ENCODE measurements at regions not wholly inside any gene's neighbourhood (a gene's known extent, or its start where the extent isn't known, plus 50 kb on each side); places are given as distances from the start of the nearest gene placed in this dataset.
"Not testable (repeated sequence)": the region's sequence is repeated elsewhere in the genome, so short reads cannot be mapped to it uniquely, and the experiment has no call there.

DNA sequence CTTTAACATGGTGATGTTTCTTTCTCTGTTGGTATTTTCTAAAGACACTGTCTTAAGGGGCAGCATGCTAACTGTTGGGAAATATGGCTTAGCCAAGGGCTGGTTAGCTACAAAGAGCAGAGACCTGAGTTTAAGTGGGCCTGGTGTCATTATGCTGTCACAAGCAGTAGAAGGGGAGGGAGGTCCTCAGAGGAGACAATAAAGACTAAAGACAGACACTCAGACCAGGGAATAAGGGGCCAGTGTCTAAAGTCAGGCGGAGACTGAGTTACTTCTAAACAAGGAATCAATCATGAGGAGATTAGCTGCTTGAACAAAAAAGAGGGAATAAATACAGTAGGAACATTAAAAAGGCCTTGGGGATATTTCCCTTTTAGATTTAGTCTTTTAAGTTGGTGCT, 142.7 kb upstream of the DPPA4 start:
- ATAC-seq: no peak
- Mint-ChIP-seq H3K9me3 (peaks cover 4% of the 10 kb centered on the region), H3K4me3 (no peak overlapping the region), H3K27ac (no peak overlapping the region), H3K27me3 (no peaks in the 10 kb centered on the region), H3K4me1 (ENCODE audit: low read depth in 2 of 2) (no peaks in the 10 kb centered on the region), H3K36me3 (no peaks in the 10 kb centered on the region)
- no peak for DNase-seq (ENCODE audit: low spot score)

DNA sequence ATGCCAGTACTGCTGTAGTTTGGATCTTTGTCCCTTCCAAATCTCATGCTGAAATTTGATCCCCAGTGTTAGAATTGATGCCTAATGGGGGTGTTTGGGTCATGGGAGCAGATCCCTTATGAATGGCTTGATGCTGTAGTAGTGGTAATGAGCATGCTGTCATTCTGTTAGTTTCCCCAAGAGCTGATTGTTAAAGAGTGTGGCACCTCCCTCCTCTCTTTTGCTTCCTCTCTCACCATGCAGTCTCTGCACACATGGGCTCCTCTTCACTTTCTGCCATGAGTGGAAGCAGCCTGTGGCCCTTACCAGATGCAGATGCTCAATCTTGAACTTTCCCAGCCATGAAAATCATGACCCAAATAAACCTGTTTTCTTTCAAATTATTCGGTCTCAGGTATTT, 141.3 kb upstream of the DPPA4 start:
- Mint-ChIP-seq H3K9me3 (peaks cover 4% of the 10 kb centered on the region), H3K4me1 (ENCODE audit: low read depth in 2 of 2) (no peaks in the 10 kb centered on the region), H3K27me3 (no peaks in the 10 kb centered on the region), H3K27ac (no peak overlapping the region), H3K4me3 (no peak overlapping the region), H3K36me3 (no peaks in the 10 kb centered on the region)
- no peak for ATAC-seq
- no peak for DNase-seq (ENCODE audit: low spot score)

DNA sequence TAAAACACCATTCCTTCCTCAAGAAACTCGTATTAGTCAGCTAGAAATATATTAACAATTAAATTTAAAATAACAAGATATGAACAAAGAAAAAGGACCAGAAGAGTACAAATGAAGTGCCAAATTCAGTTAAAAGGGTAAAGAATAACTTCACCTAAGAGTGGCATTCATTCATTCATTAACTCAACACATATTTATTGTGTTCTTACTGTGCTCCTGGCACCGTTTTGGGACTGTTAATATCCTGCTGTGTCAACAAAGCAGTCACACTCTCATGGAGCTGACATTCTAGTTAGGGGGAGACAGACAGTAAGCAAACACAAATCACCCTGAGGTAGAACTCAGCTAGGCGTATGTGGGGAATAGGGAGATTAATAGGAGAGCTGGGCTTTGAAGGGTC, 123.6 kb upstream of the DPPA4 start:
- Mint-ChIP-seq H3K27ac (no peak overlapping the region), H3K4me3 (no peak overlapping the region), H3K27me3 (no peaks in the 10 kb centered on the region), H3K9me3 (peaks cover 20% of the 10 kb centered on the region), H3K4me1 (ENCODE audit: low read depth in 2 of 2) (no peaks in the 10 kb centered on the region), H3K36me3 (peaks cover 12% of the 10 kb centered on the region)
- DNase-seq (ENCODE audit: low spot score): no peak
- no peak for ATAC-seq

DNA sequence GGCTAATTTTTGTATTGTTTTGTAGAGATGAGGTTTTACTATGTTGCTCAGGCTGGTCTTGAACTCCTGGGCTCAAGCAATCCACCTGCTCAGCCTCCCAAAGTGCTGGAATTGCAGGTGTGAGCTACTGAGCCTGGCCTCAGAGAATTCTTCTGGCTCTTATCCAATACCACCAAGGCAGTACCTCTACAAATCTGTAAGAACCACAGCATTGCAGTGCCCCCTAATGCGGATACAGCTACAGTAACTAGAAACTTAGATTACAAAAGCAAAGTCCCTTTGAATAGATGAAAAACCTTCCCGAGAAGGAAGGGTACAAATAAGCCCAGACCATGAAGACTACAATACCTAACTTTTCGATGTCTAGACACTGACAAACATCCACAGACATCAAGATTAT, 107.9 kb upstream of the DPPA4 start:
- Mint-ChIP-seq H3K9me3 (peaks cover 14% of the 10 kb centered on the region), H3K36me3 (peaks cover 13% of the 10 kb centered on the region), H3K4me1 (ENCODE audit: low read depth in 2 of 2) (no peaks in the 10 kb centered on the region), H3K27me3 (no peaks in the 10 kb centered on the region), H3K27ac (no peak overlapping the region), H3K4me3 (no peak overlapping the region)
- ATAC-seq (no peak), DNase-seq (ENCODE audit: low spot score) (no peak)

DNA sequence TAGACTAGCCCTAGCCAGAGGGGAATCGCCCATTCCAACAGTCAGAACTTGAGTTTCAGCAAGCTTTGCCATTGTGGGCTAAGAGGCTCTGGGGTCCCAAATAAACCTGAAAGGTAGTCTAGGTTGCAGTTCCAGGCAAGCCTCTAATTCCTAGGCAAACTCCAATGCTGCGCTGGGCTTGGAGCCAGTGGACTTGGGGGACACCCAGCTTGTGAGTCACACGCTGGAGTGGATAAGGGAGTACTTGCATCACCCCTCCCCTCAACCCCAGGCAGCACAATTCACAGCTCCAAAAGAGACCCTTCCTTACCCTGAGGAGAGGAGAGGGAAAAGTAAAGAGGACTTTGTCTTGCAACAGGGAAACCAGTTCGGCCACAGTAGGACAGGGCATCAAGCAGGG, 105.2 kb upstream of the DPPA4 start:
- Mint-ChIP-seq H3K27me3 (no peaks in the 10 kb centered on the region), H3K4me3 (no peak overlapping the region), H3K4me1 (ENCODE audit: low read depth in 2 of 2) (no peaks in the 10 kb centered on the region), H3K9me3 (peaks cover 13% of the 10 kb centered on the region), H3K36me3 (peaks cover 13% of the 10 kb centered on the region), H3K27ac (no peak overlapping the region)
- no peak for DNase-seq (ENCODE audit: low spot score)
- ATAC-seq: no peak

DNA sequence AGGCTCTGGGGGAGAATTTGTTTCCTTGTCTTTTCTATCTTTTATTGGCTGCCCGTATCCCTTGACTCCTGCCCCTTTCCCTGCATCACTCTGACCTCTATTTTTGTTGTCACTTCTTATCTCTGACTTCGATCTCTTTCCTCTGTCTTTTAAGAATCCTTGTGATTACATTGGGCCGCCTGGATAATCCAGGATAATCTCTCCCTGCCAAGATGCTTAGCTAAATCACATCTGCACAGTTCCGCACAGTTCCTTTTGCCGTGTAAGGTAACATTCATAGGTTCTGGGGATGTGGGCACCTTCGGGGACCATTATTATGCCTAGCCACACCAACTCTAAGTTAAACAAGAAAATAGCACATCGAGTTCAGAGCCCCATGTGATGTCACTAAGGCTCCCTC, 103.0 kb upstream of the DPPA4 start:
- H3K27ac Mint-ChIP-seq: no peak overlapping the region
- H3K4me1 Mint-ChIP-seq (ENCODE audit: low read depth in 2 of 2): no peaks in the 10 kb centered on the region
- peaks cover 8% of the 10 kb centered on the region for H3K9me3 Mint-ChIP-seq
- H3K36me3 Mint-ChIP-seq: peaks cover 1% of the 10 kb centered on the region
- DNase-seq (ENCODE audit: low spot score) (no peak), ATAC-seq (no peak)
- H3K4me3 Mint-ChIP-seq: no peak overlapping the region
- no peaks in the 10 kb centered on the region for H3K27me3 Mint-ChIP-seq

DNA sequence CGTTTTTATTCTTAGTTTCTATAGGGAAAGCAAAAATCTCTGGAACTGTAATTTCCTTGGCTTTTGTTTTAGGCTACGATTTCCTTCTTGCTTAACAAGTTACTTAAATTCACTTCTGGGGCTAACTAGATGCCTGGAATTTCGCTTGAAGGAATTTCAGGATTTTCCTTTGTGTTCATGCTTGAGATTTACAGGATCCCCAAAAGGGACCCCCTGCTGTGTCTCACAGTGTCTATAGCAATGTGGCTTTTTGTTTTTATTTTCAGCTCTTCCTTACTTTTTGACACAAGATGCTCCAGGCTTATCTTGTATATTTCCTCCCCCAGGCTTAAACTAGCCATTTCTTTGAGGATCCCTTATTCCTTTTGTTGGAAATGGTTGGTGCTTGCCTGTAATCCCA, 95.5 kb upstream of the DPPA4 start:
- H3K4me3 Mint-ChIP-seq: no peak overlapping the region
- DNase-seq (ENCODE audit: low spot score): no peak
- no peaks in the 10 kb centered on the region for H3K4me1 Mint-ChIP-seq (ENCODE audit: low read depth in 2 of 2)
- no peak overlapping the region for H3K27ac Mint-ChIP-seq
- H3K36me3 Mint-ChIP-seq: no peaks in the 10 kb centered on the region
- no peak for ATAC-seq
- no peaks in the 10 kb centered on the region for H3K27me3 Mint-ChIP-seq
- peaks cover 7% of the 10 kb centered on the region for H3K9me3 Mint-ChIP-seq

DNA sequence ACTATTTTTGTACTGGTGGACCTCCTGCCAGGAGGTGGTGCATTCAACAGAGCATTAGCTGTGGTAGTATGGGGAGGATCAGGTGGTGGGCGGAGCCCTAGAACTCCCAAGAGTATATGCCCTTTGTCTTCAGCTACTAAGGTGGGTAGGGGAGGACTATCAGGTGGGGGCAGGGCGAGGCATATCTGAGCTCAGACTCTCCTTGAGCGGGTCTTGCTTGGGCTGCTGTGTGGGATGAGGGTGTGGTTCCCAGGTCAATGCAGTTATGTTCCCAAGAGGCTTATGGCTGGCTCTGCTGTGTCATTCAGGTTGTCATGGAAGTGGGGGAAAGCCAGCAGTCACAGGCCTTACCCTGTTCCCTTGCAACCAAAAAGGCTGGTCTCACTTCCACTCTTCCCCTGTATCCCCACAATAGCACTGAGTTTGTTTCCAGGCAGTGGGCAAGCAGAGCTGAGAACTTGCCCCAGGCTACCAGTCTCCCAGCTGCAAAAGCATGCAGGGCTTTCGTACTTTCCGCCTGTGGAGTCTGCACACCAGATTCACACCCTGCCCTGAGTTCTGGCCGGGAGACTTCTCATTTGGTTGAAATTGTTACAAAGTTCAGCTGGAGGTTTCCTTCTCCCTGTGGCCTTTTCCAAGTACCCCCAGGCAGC, 93.7 kb upstream of the DPPA4 start:
- H3K27ac Mint-ChIP-seq: no peak overlapping the region
- no peaks in the 10 kb centered on the region for H3K4me1 Mint-ChIP-seq (ENCODE audit: low read depth in 2 of 2)
- H3K36me3 Mint-ChIP-seq: no peaks in the 10 kb centered on the region
- H3K27me3 Mint-ChIP-seq: no peaks in the 10 kb centered on the region
- H3K9me3 Mint-ChIP-seq: peaks cover 16% of the 10 kb centered on the region
- ATAC-seq (peak in 1 of 2 donors; percentile 6), DNase-seq (ENCODE audit: low spot score) (no peak)
- H3K4me3 Mint-ChIP-seq: no peak overlapping the region

DNA sequence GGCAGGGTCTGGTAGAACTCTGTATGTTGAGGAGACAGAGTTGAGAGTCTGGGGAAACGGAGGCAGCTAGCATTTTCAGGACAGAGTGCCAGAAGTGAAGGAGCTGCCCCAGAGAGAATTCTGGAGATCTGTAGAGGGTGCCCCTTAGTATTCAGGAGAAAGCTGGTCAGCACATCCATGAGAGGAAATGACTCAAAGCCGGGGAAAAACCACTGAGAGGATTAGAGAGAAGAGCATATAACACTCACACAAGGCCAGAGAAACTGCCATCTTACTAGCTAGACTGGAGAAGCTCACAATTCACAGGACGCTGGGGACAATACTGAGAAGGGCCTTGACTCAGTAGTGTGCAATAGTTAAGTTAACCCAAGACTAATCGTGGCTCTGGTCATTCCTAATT, 75.7 kb upstream of the DPPA4 start:
- no peaks in the 10 kb centered on the region for H3K27me3 Mint-ChIP-seq
- H3K4me1 Mint-ChIP-seq (ENCODE audit: low read depth in 2 of 2): no peaks in the 10 kb centered on the region
- peaks cover 2% of the 10 kb centered on the region for H3K9me3 Mint-ChIP-seq
- no peak overlapping the region for H3K27ac Mint-ChIP-seq
- DNase-seq (ENCODE audit: low spot score) (no peak), ATAC-seq (no peak)
- H3K4me3 Mint-ChIP-seq: no peak overlapping the region
- H3K36me3 Mint-ChIP-seq: no peaks in the 10 kb centered on the region

DNA sequence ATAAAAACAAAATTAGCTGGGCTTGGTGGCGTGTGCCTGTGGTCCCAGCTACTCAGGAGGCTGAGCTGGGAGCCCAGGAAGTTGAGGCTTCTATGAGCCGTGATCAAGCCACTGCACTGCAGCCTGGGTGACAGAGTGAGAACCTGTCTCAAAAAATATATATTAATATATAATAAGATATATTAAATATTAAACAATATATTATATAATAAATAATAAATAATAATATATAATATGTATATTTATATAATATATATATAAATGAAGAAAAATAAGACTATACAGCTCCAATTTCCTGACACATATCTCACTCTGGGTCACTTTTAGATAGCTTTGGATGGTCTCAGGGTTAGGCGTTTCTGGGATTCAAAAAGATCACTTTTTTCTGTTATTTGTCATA, 74.2 kb upstream of the DPPA4 start:
- Mint-ChIP-seq H3K27ac (no peak overlapping the region), H3K9me3 (peaks cover 5% of the 10 kb centered on the region), H3K36me3 (no peaks in the 10 kb centered on the region), H3K27me3 (no peaks in the 10 kb centered on the region), H3K4me1 (ENCODE audit: low read depth in 2 of 2) (no peaks in the 10 kb centered on the region), H3K4me3 (no peak overlapping the region)
- DNase-seq (ENCODE audit: low spot score): no peak
- ATAC-seq: no peak

DNA sequence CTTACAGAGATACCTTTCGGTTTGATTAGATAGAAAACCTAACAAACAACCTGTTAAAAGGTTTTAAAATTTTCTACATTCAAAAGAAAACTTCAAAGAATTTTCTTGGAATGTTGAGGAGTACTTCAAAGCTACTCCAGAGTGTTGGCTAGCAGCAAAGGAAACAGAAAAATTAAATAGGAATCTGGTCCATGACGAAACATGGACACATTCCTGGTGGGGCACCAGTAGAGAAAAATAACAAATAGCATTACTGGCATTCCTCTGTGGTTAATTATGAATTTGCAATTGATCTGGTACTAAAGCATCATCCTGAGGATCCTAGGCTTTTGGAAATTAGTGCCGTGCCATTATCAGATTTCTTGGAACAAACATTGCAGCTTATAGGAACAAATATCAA, 59.5 kb upstream of the DPPA4 start:
- DNase-seq (ENCODE audit: low spot score) (no peak), ATAC-seq (no peak)
- no peaks in the 10 kb centered on the region for H3K27me3 Mint-ChIP-seq
- H3K4me3 Mint-ChIP-seq: no peak overlapping the region
- H3K36me3 Mint-ChIP-seq: no peaks in the 10 kb centered on the region
- no peaks in the 10 kb centered on the region for H3K4me1 Mint-ChIP-seq (ENCODE audit: low read depth in 2 of 2)
- peaks cover 3% of the 10 kb centered on the region for H3K9me3 Mint-ChIP-seq
- H3K27ac Mint-ChIP-seq: no peak overlapping the region

DNA sequence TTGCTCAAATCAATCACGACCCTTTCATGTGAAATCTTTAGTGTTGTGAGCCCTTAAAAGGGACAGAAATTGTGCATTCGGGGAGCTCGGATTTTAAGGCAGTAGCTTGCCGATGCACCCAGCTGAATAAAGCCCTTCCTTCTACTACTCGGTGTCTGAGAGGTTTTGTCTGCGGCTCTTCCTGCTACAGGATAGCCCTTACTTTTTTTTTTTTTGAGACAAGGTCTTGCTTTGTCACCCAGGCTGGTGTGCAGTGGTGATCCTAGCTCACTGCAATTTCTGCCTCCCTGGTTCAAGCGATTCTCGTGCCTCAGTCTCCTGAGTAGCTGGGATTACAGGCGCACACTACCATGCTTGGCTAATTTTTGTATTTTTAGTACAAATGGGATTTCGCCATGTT, 56.4 kb upstream of the DPPA4 start:
- DNase-seq (ENCODE audit: low spot score); H3K27ac Mint-ChIP-seq; H3K9me3 Mint-ChIP-seq; H3K4me1 Mint-ChIP-seq (ENCODE audit: low read depth in 2 of 2); H3K4me3 Mint-ChIP-seq; H3K36me3 Mint-ChIP-seq; ATAC-seq; H3K27me3 Mint-ChIP-seq: not testable (repeated sequence)

DNA sequence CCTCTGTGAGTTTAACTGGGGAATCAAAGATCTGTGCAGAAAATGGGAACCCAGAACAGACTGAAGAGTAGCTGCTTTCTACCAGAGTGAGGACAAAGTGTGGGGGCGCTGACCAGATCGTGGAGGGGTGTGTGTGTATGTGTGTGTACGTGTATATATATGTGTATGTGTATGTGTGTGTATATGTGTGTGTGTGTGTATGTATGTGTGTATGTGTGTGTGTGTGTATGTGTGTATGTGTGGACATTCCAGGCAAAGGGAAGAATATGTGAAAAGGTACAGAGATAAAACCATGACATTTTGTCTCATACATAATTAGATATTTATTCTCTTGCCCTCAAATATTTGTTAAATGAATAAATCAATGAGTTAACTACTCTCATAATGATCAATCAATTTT, 54.9 kb upstream of the DPPA4 start:
- no peaks in the 10 kb centered on the region for H3K4me1 Mint-ChIP-seq (ENCODE audit: low read depth in 2 of 2)
- no peak for DNase-seq (ENCODE audit: low spot score)
- H3K27ac Mint-ChIP-seq: no peak overlapping the region
- H3K36me3 Mint-ChIP-seq: no peaks in the 10 kb centered on the region
- H3K27me3 Mint-ChIP-seq: no peaks in the 10 kb centered on the region
- H3K9me3 Mint-ChIP-seq: peaks cover 3% of the 10 kb centered on the region
- no peak overlapping the region for H3K4me3 Mint-ChIP-seq
- no peak for ATAC-seq

DNA sequence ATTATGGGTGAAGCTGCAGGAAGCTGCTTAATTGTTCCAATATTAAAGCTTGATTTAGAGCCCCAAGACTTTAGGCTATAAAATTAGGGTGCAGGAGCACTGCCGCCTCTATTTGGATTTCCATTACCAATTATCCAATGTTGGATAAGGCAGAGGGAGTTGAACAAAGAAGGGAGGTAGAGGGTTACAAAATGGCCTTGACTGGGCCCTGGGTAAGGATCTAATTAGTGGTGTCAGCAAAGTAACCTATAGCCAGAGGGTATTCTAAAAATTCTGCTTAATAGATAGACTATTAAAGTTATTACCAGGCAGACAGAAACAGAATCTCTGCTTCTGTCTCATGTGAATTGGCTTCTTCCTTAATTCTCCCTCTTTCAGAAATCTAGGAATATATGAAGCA, 50.3 kb upstream of the DPPA4 start:
- no peaks in the 10 kb centered on the region for H3K36me3 Mint-ChIP-seq
- no peak overlapping the region for H3K27ac Mint-ChIP-seq
- H3K4me1 Mint-ChIP-seq (ENCODE audit: low read depth in 2 of 2): no peaks in the 10 kb centered on the region
- no peak for ATAC-seq
- no peak for DNase-seq (ENCODE audit: low spot score)
- H3K4me3 Mint-ChIP-seq: no peak overlapping the region
- no peaks in the 10 kb centered on the region for H3K9me3 Mint-ChIP-seq
- no peaks in the 10 kb centered on the region for H3K27me3 Mint-ChIP-seq

DNA sequence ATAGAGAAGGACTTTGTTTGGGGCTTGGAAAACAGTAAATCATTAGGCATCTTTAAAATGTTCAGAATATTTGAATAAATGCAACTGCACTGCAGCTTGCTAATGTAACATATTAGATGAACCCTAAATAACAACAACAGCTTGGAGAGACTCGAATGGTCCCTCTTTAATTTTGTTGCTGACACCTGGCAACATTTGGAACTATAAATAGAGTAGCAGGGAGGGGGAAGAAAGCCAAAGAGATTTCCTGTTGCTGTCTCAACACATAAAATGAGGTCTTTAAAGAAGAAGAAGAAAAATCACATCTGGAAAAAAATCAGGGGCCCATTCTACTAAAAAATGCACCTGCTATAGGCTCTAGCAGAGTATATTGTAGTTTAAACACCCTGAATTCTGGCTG, 49.9 kb upstream of the DPPA4 start:
- Mint-ChIP-seq H3K36me3 (no peaks in the 10 kb centered on the region), H3K27ac (no peak overlapping the region), H3K27me3 (no peaks in the 10 kb centered on the region), H3K9me3 (no peaks in the 10 kb centered on the region), H3K4me1 (ENCODE audit: low read depth in 2 of 2) (no peaks in the 10 kb centered on the region), H3K4me3 (no peak overlapping the region)
- DNase-seq (ENCODE audit: low spot score) (no peak), ATAC-seq (no peak)

Measured in natural killer cell treated with Interleukin-12 subunit alpha and Interleukin-12 subunit beta and Interleukin-15 and Interleukin-18, amount 100 ng/mL, for 72 hours (primary cell).